DND-41 (cell line): ENCODE measurements at regions not wholly inside any gene's neighbourhood (a gene's known extent, or its start where the extent isn't known, plus 50 kb on each side); places are given as distances from the start of the nearest gene placed in this dataset.

Source experiments
- ATAC-seq: fragments of 200-7000 bp; cut with Tn5 transposase; 3 replicates; pipeline ENCODE4 v1.9.1; 2021; ENCODE audit warnings: low read depth; ENCODE audit not compliant: insufficient read depth
- DNase-seq: peaks from one replicate; pipeline ENCODE4 v3.0.0-alpha.2; 2020
- H2AFZ ChIP-seq: 2 replicates; pipeline ENCODE4 v1.6.0; 2012; ENCODE audit warnings: low read depth, low read length
- H3K27ac ChIP-seq: 2 replicates; pipeline ENCODE4 v1.5.1; 2012; ENCODE audit warnings: low read length, inconsistent platforms
- H3K27me3 ChIP-seq: fragments of 200-600 bp; sonication (generic); 2 replicates; pipeline ENCODE4 v1.6.0; 2012; ENCODE audit warnings: low read length, mild to moderate bottlenecking, inconsistent platforms; ENCODE audit not compliant: insufficient read depth, poor library complexity
- H3K36me3 ChIP-seq: 2 replicates; pipeline ENCODE4 v1.5.1; 2012; ENCODE audit warnings: low read length, inconsistent platforms; ENCODE audit not compliant: insufficient read depth
- H3K4me1 ChIP-seq: 2 replicates; pipeline ENCODE4 v1.5.1; 2012; ENCODE audit warnings: mild to moderate bottlenecking, low read length; ENCODE audit not compliant: insufficient read depth
- H3K4me2 ChIP-seq: 2 replicates; pipeline ENCODE4 v1.6.0; 2012; ENCODE audit warnings: mild to moderate bottlenecking, moderate library complexity, low read length, inconsistent platforms; ENCODE audit not compliant: insufficient read depth
- H3K4me3 ChIP-seq, 2 experiments: fragments of 200-600 bp in 1 of 2; shearing (Covaris generic) in 1 of 2; 2 replicates each; pipeline ENCODE4 v1.5.1; 2012 to 2016; ENCODE audit warnings: inconsistent platforms in 2 of 2, low read length in 2 of 2, mild to moderate bottlenecking in 2 of 2, low read depth in 1 of 2, moderate library complexity in 1 of 2
- H3K79me2 ChIP-seq: 2 replicates; pipeline ENCODE4 v1.6.0; 2012; ENCODE audit warnings: low read length, inconsistent platforms; ENCODE audit not compliant: insufficient read depth
- H3K9ac ChIP-seq: 2 replicates; pipeline ENCODE4 v1.6.0; 2012; ENCODE audit warnings: low read depth, mild to moderate bottlenecking, inconsistent platforms, low read length, moderate library complexity
- H3K9me3 ChIP-seq: 2 replicates; pipeline ENCODE4 v1.5.1; 2012; ENCODE audit warnings: low read length, moderate library complexity, mild to moderate bottlenecking, inconsistent platforms; ENCODE audit not compliant: insufficient read depth, severe bottlenecking
- H4K20me1 ChIP-seq: 2 replicates; pipeline ENCODE4 v1.6.0; 2012; ENCODE audit warnings: low read length; ENCODE audit not compliant: insufficient read depth
- CTCF ChIP-seq: IDR thresholded peaks from 2 replicates; pipeline ENCODE4 v1.5.1; 2012; ENCODE audit warnings: borderline replicate concordance, low read length, moderate library complexity, mild to moderate bottlenecking; ENCODE audit not compliant: poor library complexity, severe bottlenecking; ENCODE audit errors: extremely low read depth
- EZH2 ChIP-seq: IDR thresholded peaks from 3 replicates; pipeline ENCODE4 v1.6.1; 2012; ENCODE audit warnings: borderline replicate concordance, low read depth, mild to moderate bottlenecking, moderate library complexity, low read length, inconsistent platforms; ENCODE audit not compliant: severe bottlenecking

GRCh38 chrX:131782646-131783045 lies 238.8 kb downstream of the OR13H1 start:
- no peaks in the 10 kb centered on the region for H3K79me2 ChIP-seq
- no peak for DNase-seq
- H3K9ac ChIP-seq: no peak overlapping the region
- no peaks in the 10 kb centered on the region for H3K4me1 ChIP-seq
- H3K4me3 ChIP-seq: no peak overlapping the region
- no peaks in the 10 kb centered on the region for H3K27me3 ChIP-seq
- H4K20me1 ChIP-seq: no peaks in the 10 kb centered on the region
- H3K36me3 ChIP-seq: no peaks in the 10 kb centered on the region
- no peak overlapping the region for H3K27ac ChIP-seq
- ATAC-seq: no peak
- no peak overlapping the region for H2AFZ ChIP-seq
- H3K4me2 ChIP-seq: no peak overlapping the region
- TF ChIP-seq EZH2 (no peak), CTCF (no peak)
- no peaks in the 10 kb centered on the region for H3K9me3 ChIP-seq

GRCh38 chrX:131783555-131784308 lies 239.4 kb upstream of the STK26 start:
- ATAC-seq (no peak), DNase-seq (no peak)
- Histone ChIP-seq H3K79me2 (no peaks in the 10 kb centered on the region), H3K27ac (no peak overlapping the region), H3K4me1 (no peaks in the 10 kb centered on the region), H4K20me1 (no peaks in the 10 kb centered on the region), H3K27me3 (no peaks in the 10 kb centered on the region), H3K36me3 (no peaks in the 10 kb centered on the region), H3K4me3 (no peak overlapping the region), H2AFZ (no peak overlapping the region), H3K9me3 (no peaks in the 10 kb centered on the region), H3K9ac (no peak overlapping the region), H3K4me2 (no peak overlapping the region)
- no peak for TF ChIP-seq EZH2
- no peak for TF ChIP-seq CTCF

GRCh38 chrX:131789664-131790063 lies 233.4 kb upstream of the STK26 start:
- DNase-seq: no peak
- H3K9ac ChIP-seq: no peak overlapping the region

More at GRCh38 chrX:131789664-131790063, 233.4 kb upstream of the STK26 start:
- H3K4me1 ChIP-seq: no peaks in the 10 kb centered on the region
- no peaks in the 10 kb centered on the region for H3K27me3 ChIP-seq
- no peaks in the 10 kb centered on the region for H3K36me3 ChIP-seq
- no peak overlapping the region for H3K4me2 ChIP-seq
- H3K9me3 ChIP-seq: no peaks in the 10 kb centered on the region
- no peak for ATAC-seq
- H3K79me2 ChIP-seq: no peaks in the 10 kb centered on the region
- no peak for TF ChIP-seq CTCF
- TF ChIP-seq EZH2: no peak
- no peak overlapping the region for H3K4me3 ChIP-seq
- no peaks in the 10 kb centered on the region for H4K20me1 ChIP-seq
- H2AFZ ChIP-seq: no peak overlapping the region
- H3K27ac ChIP-seq: no peak overlapping the region
